NCI-H146 treated with DMSO at 0.1 percent for 48 hours (cell line): ENCODE measurements at regions not wholly inside any gene's neighbourhood (a gene's known extent, or its start where the extent isn't known, plus 50 kb on each side); places are given as distances from the start of the nearest gene placed in this dataset.

Source experiments
- DNase-seq: peaks from one replicate; lab custom pipeline; 2025; ENCODE audit not compliant: unreplicated experiment; lab: John Stamatoyannopoulos, UW

DNA sequence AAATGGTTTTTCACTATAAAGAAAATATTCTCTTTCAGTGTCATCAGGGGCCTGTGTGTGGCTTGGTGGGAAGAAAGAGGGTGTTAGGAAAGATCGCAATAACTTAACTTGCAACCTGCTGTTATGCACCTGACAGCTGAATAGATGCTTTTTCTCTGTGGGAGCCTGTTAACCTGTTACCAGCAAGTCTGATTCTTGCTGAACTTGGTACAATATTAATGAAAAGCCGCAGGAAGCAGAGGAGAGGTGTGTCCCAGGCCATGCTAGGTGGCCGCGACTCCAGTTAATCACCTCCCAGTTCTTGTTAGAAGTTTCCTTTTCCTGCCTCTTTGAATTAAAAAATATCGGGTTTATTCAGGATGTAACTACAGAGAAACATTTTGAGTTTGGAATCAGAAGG, 494.8 kb upstream of the AGA start:
- no peak for DNase-seq

DNA sequence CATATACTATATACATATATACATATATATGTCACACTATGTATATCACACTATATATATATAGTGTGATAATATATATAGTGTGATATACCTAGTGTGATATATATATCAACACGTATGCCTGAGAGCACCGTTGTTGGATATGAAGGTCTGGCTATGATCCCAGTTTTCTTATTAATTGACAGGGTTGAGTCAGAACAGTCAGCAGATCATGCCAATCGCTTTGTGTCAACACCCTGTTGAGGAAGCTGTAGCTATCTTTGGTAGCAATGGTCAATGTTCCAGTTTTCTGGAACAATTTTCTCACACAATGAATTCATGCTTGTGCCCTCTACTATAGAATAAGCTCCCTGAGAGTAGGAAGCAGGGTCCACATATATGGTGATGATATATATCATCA, 496.0 kb upstream of the AGA start:
- no peak for DNase-seq

DNA sequence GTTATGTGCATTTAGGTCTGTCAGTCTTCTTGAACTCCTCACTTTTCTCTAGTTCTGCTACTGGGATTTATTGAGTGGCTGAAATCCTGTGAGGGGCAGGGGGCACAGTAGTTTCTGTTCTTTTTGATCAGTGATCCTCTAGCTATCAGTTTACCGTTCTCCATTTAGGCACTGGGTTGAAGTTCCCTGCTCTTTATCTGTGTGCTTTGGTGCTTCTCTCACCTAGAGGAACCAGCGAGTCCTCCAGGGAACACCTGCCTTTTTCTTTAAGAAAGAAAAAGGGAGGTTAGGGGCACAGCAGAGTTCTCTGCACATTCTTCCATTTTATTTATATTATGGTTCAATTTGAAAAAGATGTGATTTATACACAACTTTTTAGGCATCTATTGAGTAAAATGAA, 503.0 kb upstream of the AGA start:
- DNase-seq: no peak

DNA sequence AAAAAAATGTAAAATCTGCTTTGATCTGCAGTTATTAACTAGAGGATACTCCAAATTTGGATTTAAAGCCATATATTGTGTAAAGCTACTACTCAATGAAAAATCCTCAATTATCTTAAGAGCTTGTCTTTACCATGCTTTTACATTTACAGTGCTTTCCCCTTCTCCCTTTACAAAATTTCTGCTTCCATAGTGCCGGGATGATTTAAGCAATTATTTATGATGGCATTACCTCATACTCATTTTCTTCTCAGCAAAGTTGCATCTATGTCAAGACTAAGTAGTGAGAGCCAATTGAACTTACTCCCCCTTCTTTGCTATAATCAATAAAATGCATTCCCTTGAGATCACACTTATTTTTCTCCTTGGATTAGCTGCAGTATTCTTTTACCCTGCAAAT, 505.4 kb upstream of the AGA start:
- no peak for DNase-seq

DNA sequence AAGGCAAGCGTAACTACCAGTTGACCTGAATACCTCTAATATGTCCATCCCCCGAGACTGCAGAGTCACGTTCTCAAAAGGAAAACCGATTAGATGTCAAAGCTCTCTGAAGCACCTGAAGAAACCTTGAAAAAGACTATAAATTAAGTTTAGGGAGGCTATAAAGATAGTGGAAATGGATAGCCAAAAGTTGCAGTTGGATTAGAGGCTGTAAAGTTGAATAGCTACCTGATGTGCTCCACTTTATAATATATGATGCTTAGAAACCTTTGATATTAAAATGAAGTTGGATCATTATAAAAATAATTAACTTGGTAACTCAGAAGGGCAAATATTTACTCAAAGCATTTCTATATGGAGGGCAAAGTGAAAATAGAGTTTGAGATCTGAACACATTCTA, 506.6 kb upstream of the AGA start:
- no peak for DNase-seq

DNA sequence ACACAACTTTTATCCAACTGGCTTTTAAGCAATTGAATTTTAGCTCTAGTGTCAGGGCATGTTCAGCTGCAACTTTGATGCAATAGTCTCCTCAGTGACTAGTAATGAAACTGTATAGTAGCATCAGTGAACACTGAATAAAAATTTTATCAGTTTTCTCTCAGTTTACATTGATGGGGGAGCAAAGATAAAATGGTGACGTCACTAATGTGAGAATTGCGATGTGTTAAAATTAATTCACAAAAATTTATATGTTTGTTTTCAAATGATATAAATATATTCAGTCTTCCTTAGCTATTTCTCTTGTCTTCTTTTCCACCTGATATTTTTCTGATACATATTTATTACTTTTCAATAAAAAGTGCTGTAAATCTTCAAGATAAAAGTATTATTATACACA, 508.8 kb upstream of the AGA start:
- no peak for DNase-seq

DNA sequence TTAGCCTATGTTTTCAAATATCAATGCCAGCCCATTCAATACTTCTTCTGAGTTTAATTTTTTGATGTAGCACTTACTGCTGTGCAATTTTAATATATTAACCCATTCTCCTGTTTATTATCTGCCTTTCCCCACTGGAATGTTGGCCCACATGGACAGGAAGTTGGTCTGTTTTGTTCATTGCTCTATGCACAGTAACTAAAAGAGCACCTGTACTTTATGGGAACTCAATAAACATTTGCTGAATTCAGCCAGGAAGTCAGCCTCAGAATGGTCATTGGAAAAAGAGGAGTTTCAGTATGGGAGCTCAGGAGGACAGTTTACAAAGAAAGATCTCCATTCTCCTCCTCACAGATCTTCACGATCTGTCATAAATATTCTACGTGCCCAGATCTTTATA, 510.5 kb upstream of the AGA start:
- no peak for DNase-seq

DNA sequence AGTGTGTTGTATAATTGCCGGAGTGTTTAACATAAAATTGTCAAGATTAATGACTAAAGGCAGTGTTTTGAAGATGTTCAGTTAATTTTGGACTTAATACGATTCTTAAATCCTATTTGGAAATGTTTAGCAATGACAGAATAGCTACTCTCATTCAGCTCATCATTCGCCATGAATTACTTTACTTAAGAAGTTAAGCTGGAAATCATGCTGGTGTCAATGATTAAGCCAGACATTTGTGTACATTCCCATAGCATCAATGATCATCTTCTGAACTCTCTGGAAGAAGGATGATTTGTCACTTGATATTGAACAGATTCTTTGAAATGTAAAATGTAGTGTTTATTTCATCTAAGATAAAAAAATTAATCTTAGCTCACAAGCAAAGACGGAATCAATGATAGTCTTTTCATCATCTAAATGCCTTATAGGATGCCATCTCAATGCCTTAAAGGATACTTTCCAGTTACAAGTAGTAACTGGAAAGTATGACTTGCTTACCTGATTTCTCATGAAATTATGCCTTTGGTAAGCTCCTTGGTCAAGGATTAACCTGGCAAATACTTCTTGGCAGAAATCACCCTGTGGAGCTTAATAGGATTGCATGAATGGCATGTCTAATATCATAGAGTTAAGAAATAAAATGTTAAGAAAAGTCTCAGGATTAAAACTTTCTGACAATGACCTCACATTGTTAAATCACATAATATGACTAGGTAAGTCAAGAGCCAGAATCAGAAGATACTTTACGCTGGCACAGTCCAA, 515.5 kb upstream of the AGA start:
- no peak for DNase-seq

DNA sequence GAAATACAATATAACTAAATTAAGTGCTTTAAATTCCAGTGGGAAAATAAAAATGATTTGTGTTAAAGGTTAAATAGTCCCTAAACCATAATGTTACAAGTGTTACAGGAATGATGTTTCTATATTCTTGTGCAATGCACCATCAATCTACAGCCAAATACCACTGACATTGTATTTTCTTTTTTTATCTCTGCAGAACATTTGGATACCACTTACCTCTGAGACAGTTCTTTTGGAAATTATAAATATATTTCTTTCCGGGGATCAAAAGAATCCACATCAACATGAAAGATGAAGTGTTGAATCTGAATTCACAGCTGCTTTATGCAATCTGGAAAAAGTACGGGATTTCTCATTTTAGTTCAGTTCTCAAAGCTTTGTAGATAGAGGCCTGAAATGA, 518.3 kb upstream of the AGA start:
- no peak for DNase-seq

DNA sequence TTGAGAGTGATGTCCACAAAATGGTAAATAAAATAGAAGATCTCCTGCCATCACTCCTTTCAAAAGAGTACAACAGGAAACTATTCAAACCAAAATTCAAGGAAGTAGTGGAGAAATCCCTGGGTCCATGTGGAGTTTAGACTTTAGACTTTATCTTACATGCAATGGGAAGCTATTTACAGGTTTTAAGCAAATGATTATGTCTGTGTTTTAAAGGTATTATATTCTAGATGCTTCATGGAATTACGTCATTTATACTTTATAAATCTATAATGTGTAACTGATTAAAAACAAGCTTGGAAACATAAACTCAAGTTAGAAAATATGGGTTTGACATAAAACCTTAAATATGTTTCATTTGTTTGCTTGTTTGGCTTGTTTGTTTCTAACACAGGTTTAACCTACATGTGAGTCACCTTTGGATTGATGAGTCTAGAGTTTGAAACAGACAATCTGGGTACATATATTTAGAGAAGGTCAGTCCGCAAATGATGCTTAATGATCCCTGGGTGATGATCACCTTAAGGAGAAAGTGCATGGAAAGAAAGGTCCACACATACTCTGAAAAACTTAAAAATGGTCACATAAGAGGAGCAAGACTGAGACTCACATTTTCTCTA, 519.6 kb upstream of the AGA start:
- DNase-seq: no peak

DNA sequence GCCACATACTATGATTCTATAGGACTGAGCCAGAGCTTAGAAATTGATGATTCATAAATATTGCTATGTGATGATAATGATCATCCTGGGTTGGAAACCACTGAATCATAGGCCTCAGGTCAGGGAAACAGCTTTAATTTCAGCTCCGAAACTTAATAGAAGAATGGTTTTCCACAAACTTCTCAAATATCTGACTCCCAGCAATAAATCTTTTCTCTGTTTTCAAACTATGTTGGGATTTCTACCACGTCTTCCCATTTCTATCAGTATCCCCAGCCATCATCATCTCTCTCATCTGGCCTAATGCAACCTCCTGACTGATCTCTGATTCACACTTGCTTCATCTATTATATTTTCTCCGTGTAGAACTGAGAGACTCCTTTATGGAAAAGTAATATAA, 521.8 kb upstream of the AGA start:
- no peak for DNase-seq

DNA sequence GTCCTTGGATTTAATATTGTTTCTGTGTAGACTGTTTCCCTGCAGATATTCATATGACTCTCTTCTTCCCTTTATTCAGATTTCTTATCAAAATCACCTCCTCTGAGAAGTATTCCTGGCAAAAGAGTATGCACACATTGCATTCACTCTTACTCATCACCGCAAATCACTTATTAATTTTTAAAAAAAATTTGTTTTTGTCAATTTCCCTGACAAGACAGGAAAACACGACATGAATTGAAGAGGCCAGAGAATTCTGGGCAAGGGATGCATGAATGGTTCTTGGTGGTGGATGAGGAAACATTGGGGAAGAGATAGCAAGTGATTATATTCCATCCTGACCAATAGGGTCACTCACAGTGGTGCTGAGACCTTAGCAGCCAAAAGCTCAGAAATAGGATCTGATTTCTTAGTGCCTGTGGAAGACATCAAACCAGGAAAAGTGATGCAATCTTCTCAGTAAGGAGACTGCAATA, 522.5 kb upstream of the AGA start:
- no peak for DNase-seq

DNA sequence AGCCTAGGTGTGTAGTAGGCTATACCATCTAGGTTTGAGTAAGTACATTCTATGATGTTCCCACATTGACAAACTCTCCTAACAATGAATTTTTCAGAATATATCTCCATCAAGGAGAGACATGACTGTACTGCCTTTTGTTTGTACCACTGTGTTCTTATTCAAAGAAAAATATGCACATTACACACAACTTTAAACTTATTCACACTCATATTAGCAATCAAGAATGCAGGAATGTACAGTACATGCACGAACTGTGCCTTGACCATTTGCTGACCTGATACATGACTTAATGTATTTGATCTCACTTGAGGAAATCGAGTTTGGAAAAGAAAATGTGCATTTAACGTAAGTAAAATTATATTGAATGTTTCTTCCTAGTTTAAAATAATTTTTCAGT, 525.1 kb upstream of the AGA start:
- no peak for DNase-seq

DNA sequence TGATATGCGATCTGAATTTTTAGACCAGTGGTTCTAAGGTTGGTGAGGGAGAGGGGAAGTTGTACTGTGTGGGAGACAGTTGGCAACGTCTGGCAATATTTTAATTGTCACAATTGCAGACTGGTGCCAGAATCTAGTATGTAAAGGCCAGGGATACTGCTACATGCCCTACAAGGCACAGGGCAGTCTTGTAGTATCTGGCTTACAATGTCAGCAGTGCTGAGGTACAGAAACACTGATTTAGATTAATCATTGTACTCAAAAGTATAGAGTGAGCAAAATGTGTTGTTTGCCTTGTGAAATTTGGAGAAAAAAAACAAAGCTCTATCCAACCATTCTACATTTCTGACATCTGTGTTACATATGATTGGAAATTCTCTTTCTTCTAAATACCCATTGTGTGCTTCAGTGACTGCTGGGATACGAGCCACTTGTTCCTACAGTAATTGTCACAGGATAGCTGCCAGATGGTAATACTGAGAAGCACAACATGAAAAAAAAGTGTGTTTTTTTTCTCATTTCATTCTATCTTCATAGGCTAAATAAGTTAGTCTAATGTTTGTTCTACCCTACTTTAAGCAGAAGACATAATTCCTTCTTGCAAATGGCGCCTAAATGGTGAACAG, 526.7 kb upstream of the AGA start:
- no peak for DNase-seq

DNA sequence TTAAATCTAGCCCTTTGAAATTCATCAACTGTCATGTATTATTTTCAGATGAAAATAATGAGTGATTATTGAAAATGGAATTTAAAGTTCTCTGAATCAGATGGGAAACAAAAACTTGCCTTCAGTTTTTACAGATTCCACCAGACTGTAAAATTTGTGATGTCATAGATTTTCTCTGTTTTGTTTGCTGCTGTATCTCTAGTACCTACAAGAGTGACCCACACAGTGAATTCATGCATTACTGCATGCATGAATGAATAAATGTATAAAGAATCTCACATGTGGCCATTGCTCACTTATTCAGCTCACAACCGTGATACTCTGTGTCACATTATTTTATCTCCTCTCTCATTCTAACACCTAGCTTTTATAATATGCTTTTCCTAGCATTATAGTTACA, 532.2 kb upstream of the AGA start:
- no peak for DNase-seq

DNA sequence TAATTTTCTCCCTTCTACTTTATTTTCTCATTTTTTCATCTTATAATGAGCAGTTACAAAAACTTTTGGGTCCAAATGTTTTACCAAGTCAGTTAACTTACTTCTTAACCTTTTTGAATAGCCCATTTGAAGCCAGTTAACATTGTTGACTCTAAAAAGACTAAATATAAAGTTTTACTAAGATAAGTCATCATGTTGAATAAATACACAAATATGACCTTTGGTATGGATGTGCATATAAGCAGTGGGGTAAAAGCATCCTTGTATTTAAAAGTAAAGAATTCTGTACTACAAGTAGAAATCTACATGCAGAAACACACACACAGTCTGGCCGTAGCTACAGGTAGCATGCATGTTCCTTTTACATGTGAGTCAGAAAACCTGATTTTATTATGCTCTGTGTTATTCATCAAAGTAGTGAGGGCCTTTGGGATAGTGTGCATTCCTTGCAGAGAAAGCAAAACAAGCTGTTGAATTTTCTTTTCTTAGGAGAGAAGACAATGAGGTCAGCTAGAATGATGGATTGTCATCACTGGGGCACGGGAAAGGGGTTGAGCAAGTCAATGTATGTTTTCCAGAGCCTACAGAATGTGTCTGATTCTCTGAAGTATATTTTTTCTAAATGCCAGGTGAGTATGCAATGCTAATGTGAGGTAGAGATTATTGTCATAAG, 533.2 kb upstream of the AGA start:
- DNase-seq: no peak

DNA sequence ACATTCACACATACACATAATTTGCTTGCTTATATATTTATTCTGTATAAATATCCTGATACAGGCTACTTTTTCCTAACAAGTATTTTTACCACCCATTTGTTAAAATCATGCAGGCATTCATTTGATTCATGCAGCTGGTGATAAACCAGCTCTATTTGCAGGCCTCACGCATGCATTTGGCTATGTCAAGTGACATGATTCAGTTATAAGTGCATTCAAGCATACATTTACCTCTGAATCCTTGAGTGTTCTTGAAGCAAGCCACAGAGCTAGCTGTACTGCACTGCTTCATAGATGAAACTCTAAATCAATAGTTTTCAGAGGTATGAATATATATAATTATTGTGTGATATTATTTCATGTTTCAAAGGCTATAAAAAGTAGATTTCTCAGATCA, 544.0 kb upstream of the AGA start:
- no peak for DNase-seq

DNA sequence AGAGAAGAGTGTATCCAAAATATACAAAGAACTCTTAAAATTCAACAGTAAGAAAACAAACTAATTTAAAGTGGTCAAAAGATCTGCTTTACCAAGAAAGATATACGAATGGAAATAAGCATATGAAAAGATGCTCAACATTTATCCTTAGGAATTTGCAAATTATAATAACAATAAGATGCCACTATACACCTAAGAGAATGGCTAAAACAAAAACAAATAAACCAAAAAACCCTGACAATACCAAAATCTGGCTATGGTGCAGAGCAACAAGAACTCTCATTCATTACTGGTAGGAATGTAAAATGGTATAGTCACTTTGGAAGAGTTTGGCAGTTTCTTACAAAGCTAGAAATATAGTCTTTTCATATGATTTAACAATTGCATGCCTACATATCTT, 545.7 kb upstream of the AGA start:
- no peak for DNase-seq

DNA sequence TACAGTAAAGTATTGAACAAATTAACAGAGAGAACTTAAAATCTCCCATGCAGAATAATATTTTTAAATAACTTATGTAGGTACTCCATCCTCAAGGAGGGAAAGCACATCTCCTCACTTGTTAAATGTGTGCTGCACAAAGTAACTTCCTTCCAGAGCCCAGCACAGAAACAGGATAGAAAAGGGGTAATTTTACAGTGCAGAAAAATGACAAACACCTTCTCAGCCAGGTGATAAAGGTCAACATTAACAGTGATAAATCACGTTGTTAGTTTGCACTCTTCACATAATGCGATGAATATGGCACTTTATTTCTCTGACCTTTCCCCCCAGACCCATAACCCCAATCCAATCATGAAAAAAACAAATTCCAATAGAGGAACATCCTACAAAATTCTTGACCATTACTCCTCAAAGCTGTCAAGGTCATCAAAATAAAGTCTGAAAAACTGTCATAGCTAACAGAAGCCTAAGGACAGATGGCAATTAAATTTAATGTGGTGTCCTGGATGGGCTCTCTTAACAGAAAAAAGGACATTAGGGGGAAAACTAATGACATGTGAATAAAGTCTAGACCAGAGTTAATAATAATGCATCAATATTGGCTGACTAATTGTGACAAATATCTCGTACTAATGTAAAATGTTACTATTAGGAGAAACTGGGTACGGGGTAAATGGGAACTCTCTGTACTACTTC, 547.4 kb upstream of the AGA start:
- DNase-seq: no peak

DNA sequence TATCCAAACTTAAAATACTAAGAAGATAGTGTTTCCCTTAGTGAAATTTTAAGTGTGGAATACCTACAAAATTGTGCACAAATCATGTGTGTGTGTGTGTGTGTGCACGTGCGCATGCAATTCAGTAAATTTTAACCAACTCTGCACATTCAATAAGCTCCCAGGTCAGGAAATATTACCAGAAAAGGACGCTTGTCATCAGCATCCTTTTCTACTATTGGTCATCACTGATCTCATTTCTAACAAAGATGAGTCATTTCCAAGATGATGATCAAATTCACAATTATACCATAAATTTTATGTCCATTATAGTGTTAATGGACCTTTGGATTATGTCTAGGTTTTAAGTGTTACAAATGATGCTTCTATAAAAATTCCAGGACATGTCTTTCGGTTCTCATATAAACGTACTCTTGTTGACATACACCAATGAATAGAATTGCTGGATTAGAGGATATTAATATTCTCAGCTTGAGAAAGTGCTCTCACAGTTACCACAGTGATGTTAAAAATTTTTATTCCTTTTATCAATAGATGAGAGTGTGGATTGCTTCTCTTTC, 560.9 kb upstream of the AGA start:
- no peak for DNase-seq

DNA sequence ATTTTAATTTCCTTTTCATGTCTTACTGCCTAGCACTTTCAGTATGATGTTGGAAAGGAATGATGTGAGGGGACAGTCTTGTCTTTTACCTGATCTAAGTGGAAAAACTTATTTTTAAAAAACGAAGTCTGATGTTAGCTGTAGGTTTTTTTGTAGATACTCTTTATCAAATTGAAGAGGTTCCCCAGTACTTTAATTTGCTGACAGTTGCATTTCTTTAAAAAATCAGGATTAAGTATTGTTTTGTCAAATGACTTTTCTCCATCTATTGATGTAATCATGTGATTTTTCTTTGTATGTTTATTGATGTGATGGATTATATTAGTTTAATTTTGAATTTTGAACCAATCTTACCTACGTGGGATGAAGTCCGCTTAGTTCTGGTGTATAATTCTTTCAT, 568.4 kb upstream of the AGA start:
- DNase-seq: no peak
